Keratinocyte (primary cell): ENCODE measurements at regions not wholly inside any gene's neighbourhood (a gene's known extent, or its start where the extent isn't known, plus 50 kb on each side); places are given as distances from the start of the nearest gene placed in this dataset.

ENCODE experiments used
- DNase-seq: peaks from one replicate; pipeline ENCODE4 v3.0.0-alpha.2; 2011; ENCODE audit warnings: low read depth, missing footprints, low spot score
- FAIRE-seq: peaks from 2 replicates; lab custom pipeline; 2011; peaks lifted over from hg19 to GRCh38; lab: Jason Lieb, UNC
- H2AFZ ChIP-seq: 2 replicates; pipeline ENCODE4 v1.6.0; 2012; ENCODE audit warnings: low read length, control low read depth, inconsistent platforms; ENCODE audit not compliant: control insufficient read depth
- H3K27ac ChIP-seq: 2 replicates; pipeline ENCODE4 v1.5.1; 2011; ENCODE audit warnings: low read length; ENCODE audit not compliant: control insufficient read depth, insufficient read depth
- H3K27me3 ChIP-seq: 3 replicates; pipeline ENCODE4 v1.6.0; 2011; ENCODE audit warnings: low read length; ENCODE audit not compliant: control insufficient read depth, insufficient read depth; ENCODE audit errors: extremely low read depth
- H3K36me3 ChIP-seq, 2 experiments: 2 replicates in 1 of 2; 3 replicates in 1 of 2; pipeline ENCODE4 v1.5.1; 2011; ENCODE audit warnings: low read length in 2 of 2, mild to moderate bottlenecking in 1 of 2; ENCODE audit not compliant: control insufficient read depth in 2 of 2, insufficient read depth in 2 of 2; ENCODE audit errors: extremely low read depth in 1 of 2
- H3K4me1 ChIP-seq: 3 replicates; pipeline ENCODE4 v1.5.1; 2011; ENCODE audit warnings: low read length; ENCODE audit not compliant: control insufficient read depth, insufficient read depth; ENCODE audit errors: extremely low read depth
- H3K4me2 ChIP-seq: 3 replicates; pipeline ENCODE4 v1.6.0; 2011; ENCODE audit warnings: low read depth, low read length; ENCODE audit not compliant: control insufficient read depth, insufficient read depth; ENCODE audit errors: extremely low read depth
- H3K4me3 ChIP-seq, 3 experiments: fragments of 200-600 bp in 1 of 3; sonication (generic) in 1 of 3; 2 replicates in 2 of 3; 3 replicates in 1 of 3; pipeline ENCODE4 v1.5.1; 2011 to 2016; ENCODE audit warnings: low read length in 3 of 3, mild to moderate bottlenecking in 3 of 3, control low read depth in 2 of 3, inconsistent platforms in 1 of 3, low read depth in 1 of 3, mixed read lengths in 1 of 3, mixed run types in 1 of 3, moderate library complexity in 1 of 3; ENCODE audit not compliant: control insufficient read depth in 2 of 3, insufficient read depth in 2 of 3; ENCODE audit errors: extremely low read depth in 1 of 3
- H3K79me2 ChIP-seq: 2 replicates; pipeline ENCODE4 v1.6.0; 2012; ENCODE audit warnings: low read length; ENCODE audit not compliant: control insufficient read depth, insufficient read depth
- H3K9ac ChIP-seq: 3 replicates; pipeline ENCODE4 v1.6.0; 2011; ENCODE audit warnings: low read length; ENCODE audit not compliant: control insufficient read depth, insufficient read depth; ENCODE audit errors: extremely low read depth
- H3K9me1 ChIP-seq: 3 replicates; pipeline ENCODE4 v1.6.0; 2011; ENCODE audit warnings: low read length; ENCODE audit not compliant: control insufficient read depth, insufficient read depth; ENCODE audit errors: extremely low read depth
- H3K9me3 ChIP-seq: 2 replicates; pipeline ENCODE4 v1.5.1; 2012; ENCODE audit warnings: low read depth, low read length; ENCODE audit not compliant: control insufficient read depth
- H4K20me1 ChIP-seq: 3 replicates; pipeline ENCODE4 v1.6.0; 2011; ENCODE audit warnings: low read length; ENCODE audit not compliant: control insufficient read depth, insufficient read depth; ENCODE audit errors: extremely low read depth
- EZH2 ChIP-seq: IDR thresholded peaks from one replicate; pipeline ENCODE4 v1.6.1; 2012; ENCODE audit warnings: inconsistent platforms, mild to moderate bottlenecking, low read length, moderate library complexity
- dilution Hi-C: fragments of 300-500 bp; cut with MboI; formaldehyde crosslinking; loops from one replicate; pipeline ENCODE4 v1.7.0; 2020; ENCODE audit warnings: low sequenced_read_pairs; ENCODE audit not compliant: extremely low pct_ligation_motif_present
- TF ChIP-seq, protein P1 (sequence below), 3 experiments: IDR thresholded peaks in 1 of 3; conservative IDR thresholded peaks in 1 of 3; optimal IDR thresholded peaks in 1 of 3; 2 replicates in 2 of 3; 3 replicates in 1 of 3; pipeline versions ENCODE3 to v1.5.1; 2011; ENCODE audit warnings: low read length in 3 of 3, mild to moderate bottlenecking in 3 of 3, moderate library complexity in 2 of 3, control low read depth in 1 of 3, inconsistent platforms in 1 of 3; ENCODE audit not compliant: insufficient read depth in 2 of 3; ENCODE audit errors: extremely low read depth in 1 of 3

DNA sequence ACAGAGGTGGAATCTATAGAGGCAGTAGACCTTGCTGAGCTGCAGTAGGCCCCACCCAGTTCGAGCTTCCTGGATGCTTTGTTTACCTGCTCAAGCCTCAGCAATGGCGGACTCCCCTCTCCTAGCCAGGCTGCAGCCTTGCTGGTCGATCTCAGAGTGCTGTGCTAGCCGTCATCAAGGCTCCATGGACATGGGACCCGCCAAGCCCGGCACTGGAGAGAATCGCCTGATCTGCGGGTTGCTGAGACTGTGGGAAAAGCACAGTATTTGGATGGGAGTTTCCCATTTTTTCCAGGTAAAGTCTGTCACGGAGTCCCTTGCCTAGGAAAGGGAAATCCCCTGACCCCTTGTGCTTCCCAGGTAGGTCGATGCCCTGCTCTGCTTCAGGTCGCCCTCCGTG, 124.8 kb upstream of the KLF8 start:
- TF ChIP-seq EZH2 = no peak
- TF ChIP-seq, protein P1, sequence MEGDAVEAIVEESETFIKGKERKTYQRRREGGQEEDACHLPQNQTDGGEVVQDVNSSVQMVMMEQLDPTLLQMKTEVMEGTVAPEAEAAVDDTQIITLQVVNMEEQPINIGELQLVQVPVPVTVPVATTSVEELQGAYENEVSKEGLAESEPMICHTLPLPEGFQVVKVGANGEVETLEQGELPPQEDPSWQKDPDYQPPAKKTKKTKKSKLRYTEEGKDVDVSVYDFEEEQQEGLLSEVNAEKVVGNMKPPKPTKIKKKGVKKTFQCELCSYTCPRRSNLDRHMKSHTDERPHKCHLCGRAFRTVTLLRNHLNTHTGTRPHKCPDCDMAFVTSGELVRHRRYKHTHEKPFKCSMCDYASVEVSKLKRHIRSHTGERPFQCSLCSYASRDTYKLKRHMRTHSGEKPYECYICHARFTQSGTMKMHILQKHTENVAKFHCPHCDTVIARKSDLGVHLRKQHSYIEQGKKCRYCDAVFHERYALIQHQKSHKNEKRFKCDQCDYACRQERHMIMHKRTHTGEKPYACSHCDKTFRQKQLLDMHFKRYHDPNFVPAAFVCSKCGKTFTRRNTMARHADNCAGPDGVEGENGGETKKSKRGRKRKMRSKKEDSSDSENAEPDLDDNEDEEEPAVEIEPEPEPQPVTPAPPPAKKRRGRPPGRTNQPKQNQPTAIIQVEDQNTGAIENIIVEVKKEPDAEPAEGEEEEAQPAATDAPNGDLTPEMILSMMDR (optimal IDR thresholded peaks at IDR 0.05 in 1 of 3, IDR thresholded peaks at IDR 0.05 in 1 of 3, conservative IDR thresholded peaks at IDR 0.05 in 1 of 3; ENCODE audit: extremely low read depth in 1 of 3, insufficient read depth in 2 of 3, low read length in 3 of 3) = no peak

DNA sequence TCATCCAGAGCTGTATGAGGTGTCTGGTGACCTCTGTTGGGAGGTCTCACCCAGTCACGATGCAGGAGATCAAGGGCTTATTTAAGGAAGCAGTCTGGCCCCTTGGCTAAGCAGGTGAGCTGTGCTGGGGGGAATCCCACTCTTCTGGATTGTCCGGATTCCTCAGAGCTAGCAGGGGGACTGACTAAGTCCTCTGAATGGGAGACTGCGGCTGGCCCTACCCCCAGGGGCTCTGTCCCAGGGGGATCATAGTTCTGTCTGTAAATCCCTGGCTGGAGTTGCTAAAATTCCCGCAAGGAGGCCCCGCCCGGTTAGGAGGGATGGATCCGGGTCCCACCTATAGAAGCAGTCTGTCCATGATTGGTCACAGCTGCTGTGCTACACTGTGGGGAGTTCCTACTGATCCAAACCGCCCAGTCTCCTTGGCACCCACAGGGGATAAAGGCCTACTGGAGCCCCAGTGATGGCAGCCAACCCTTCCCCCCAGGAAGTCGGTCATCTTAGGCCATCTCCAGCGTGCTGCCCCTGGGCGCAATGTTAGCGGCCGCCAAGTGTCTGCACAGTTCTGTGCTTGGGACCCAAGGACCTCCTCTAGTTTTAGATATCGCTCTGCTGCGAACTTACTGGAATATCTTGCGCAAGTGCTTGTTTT, 118.2 kb upstream of the KLF8 start:
- Histone ChIP-seq H3K27me3 (no peaks in the 10 kb centered on the region), H3K4me2 (no peak overlapping the region), H3K9me3 (peaks cover 2% of the 10 kb centered on the region), H3K4me1 (no peaks in the 10 kb centered on the region), H3K27ac (no peak overlapping the region), H3K9ac (no peak overlapping the region), H2AFZ (no peak overlapping the region), H3K4me3 (no peak overlapping the region), H3K9me1 (no peaks in the 10 kb centered on the region), H3K36me3 (no peaks in the 10 kb centered on the region), H4K20me1 (no peaks in the 10 kb centered on the region), H3K79me2 (no peaks in the 10 kb centered on the region)
- no peak for TF ChIP-seq EZH2
- TF ChIP-seq, protein P1 (optimal IDR thresholded peaks at IDR 0.05 in 1 of 3, IDR thresholded peaks at IDR 0.05 in 1 of 3, conservative IDR thresholded peaks at IDR 0.05 in 1 of 3; ENCODE audit: extremely low read depth in 1 of 3, insufficient read depth in 2 of 3, low read length in 3 of 3) = no peak
- FAIRE-seq (no peak), DNase-seq (no peak)
- dilution Hi-C loops = no loop called here

More for the DNA sequence above, 124.8 kb upstream of the KLF8 start:
- Histone ChIP-seq H3K9me1 (no peaks in the 10 kb centered on the region), H2AFZ (no peak overlapping the region), H3K9me3 (no peaks in the 10 kb centered on the region), H3K9ac (no peak overlapping the region), H4K20me1 (no peaks in the 10 kb centered on the region), H3K27me3 (no peaks in the 10 kb centered on the region), H3K79me2 (no peaks in the 10 kb centered on the region), H3K4me1 (no peaks in the 10 kb centered on the region), H3K4me3 (no peak overlapping the region), H3K27ac (no peak overlapping the region), H3K36me3 (no peaks in the 10 kb centered on the region), H3K4me2 (no peak overlapping the region)
- dilution Hi-C loops = no loop called here
- DNase-seq = no peak
- FAIRE-seq = no peak
